ENCODE measurements at regions not wholly inside any gene's neighbourhood (a gene's known extent, or its start where the extent isn't known, plus 50 kb on each side); places are given as distances from the start of the nearest gene placed in this dataset.

DNA sequence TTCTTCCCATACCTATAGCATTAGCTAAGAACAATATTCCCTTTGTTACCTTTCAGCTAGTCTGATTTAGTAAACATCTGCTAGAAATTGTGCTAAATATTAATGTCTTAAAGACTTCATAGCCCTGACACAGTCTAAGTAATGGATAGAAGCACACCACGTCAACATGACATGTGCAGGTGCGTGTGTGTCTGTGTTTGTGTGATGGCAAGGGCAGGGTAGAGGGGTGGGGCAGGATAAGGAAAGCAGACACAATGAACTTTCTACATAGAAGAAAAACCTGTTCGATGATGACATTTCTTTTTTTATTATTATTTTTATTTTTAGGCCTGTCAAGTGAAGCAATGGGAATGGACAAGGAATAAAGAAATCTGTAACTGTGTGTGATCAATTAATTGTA lies 223.3 kb downstream of the NOL4 start:
- Histone ChIP-seq H3K4me3 (no peak overlapping the region), H3K27ac (no peak overlapping the region), H3K9me3 (no peaks in the 10 kb centered on the region), H3K27me3 (no peaks in the 10 kb centered on the region), H3K4me1 (no peaks in the 10 kb centered on the region), H3K36me3 (no peaks in the 10 kb centered on the region)
- 83 to 91% methylated on average over 3 of the region's 3 CpGs for WGBS, 2 donors (ENCODE audit: low coverage in 1 of 2)
- no peak for TF ChIP-seq POLR2A (IDR thresholded peaks at IDR 0.05)
- TF ChIP-seq POLR2AphosphoS5 (IDR thresholded peaks at IDR 0.05), result no peak
- TF ChIP-seq, protein P1, sequence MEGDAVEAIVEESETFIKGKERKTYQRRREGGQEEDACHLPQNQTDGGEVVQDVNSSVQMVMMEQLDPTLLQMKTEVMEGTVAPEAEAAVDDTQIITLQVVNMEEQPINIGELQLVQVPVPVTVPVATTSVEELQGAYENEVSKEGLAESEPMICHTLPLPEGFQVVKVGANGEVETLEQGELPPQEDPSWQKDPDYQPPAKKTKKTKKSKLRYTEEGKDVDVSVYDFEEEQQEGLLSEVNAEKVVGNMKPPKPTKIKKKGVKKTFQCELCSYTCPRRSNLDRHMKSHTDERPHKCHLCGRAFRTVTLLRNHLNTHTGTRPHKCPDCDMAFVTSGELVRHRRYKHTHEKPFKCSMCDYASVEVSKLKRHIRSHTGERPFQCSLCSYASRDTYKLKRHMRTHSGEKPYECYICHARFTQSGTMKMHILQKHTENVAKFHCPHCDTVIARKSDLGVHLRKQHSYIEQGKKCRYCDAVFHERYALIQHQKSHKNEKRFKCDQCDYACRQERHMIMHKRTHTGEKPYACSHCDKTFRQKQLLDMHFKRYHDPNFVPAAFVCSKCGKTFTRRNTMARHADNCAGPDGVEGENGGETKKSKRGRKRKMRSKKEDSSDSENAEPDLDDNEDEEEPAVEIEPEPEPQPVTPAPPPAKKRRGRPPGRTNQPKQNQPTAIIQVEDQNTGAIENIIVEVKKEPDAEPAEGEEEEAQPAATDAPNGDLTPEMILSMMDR (IDR thresholded peaks at IDR 0.05), result no peak
- TF ChIP-seq EP300 (IDR thresholded peaks at IDR 0.05), result no peak
- no peak for ATAC-seq

DNA sequence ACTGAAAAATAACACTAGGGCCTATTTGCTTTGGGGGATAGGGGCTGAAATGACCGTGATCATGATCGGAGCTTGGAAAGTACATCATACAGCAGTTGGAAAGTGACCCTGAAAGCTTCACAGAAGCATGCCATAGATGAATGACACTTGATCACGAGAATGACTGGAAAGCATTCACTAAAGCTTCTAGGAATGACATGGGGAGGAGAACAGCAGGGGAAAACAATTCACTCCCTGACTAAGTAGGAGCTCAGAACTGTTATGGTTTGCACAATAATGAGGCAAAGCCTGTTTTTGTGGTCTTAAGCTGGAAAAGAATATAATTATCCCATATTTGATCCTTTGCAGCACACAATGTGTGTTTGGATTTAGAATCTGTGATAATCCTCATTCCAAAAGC lies 237.5 kb downstream of the NOL4 start:
- no peak for ATAC-seq
- 70 to 76% methylated on average over 2 to 3 of the region's 3 CpGs for WGBS, 2 donors (ENCODE audit: low coverage in 1 of 2)
- Histone ChIP-seq H3K9me3 (no peaks in the 10 kb centered on the region), H3K36me3 (no peaks in the 10 kb centered on the region), H3K27ac (no peak overlapping the region), H3K4me1 (no peaks in the 10 kb centered on the region), H3K4me3 (no peak overlapping the region), H3K27me3 (no peaks in the 10 kb centered on the region)
- TF ChIP-seq, protein P1 (IDR thresholded peaks at IDR 0.05), result no peak
- TF ChIP-seq POLR2AphosphoS5 (IDR thresholded peaks at IDR 0.05) (no peak), POLR2A (IDR thresholded peaks at IDR 0.05) (no peak), EP300 (IDR thresholded peaks at IDR 0.05) (no peak)

DNA sequence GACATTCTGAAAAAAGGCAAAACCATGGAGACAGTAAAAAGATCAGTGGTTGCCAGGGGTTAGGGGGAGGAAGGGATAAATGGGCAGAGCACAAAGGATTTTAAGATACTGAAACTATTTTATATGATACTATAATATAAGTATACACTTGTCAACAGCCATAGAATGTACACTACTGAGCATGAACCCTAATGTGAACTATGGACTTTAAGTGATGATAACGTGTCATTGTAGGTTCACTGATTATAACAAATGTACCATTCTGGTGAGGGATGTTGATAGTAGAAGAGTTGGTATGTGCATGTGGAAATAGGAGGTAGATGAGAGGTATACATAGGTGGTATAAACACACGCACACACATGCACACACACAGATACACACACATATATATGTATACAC lies 241.6 kb downstream of the NOL4 start:
- Histone ChIP-seq H3K9me3 (no peaks in the 10 kb centered on the region), H3K4me1 (no peaks in the 10 kb centered on the region), H3K36me3 (no peaks in the 10 kb centered on the region), H3K4me3 (no peak overlapping the region), H3K27ac (no peak overlapping the region), H3K27me3 (no peaks in the 10 kb centered on the region)
- no peak for TF ChIP-seq POLR2A (IDR thresholded peaks at IDR 0.05)
- TF ChIP-seq, protein P1 (IDR thresholded peaks at IDR 0.05), result no peak
- no peak for TF ChIP-seq EP300 (IDR thresholded peaks at IDR 0.05)
- TF ChIP-seq POLR2AphosphoS5 (IDR thresholded peaks at IDR 0.05), result no peak
- 83 to 90% methylated on average over 2 of the region's 2 CpGs for whole genome bisulfite sequencing, 2 donors (ENCODE audit: low coverage in 1 of 2)
- no peak for ATAC-seq

DNA sequence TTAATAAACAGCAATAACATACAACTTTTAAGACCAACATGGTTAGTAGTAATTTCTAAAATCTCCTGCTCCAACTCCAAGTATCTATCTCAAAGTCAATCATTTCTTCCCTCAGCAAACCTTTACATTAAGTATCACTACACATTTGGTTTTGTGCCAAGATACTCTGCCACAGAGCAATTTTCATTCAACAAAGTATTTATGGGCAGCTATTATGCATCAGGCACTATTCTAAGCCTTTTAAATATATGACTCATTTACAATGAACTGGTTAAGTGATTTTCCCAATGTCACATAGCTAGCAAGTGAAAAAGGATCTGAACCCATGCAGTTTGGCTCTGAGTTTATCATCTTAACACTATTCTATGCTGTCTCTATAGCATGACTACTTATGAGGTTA lies 264.3 kb downstream of the NOL4 start:
- Histone ChIP-seq H3K9me3 (no peaks in the 10 kb centered on the region), H3K36me3 (no peaks in the 10 kb centered on the region), H3K4me1 (no peaks in the 10 kb centered on the region), H3K4me3 (no peak overlapping the region), H3K27ac (no peak overlapping the region), H3K27me3 (no peaks in the 10 kb centered on the region)
- no peak for ATAC-seq
- TF ChIP-seq POLR2A (IDR thresholded peaks at IDR 0.05) (no peak), EP300 (IDR thresholded peaks at IDR 0.05) (no peak), POLR2AphosphoS5 (IDR thresholded peaks at IDR 0.05) (no peak)
- TF ChIP-seq, protein P1 (IDR thresholded peaks at IDR 0.05), result no peak

DNA sequence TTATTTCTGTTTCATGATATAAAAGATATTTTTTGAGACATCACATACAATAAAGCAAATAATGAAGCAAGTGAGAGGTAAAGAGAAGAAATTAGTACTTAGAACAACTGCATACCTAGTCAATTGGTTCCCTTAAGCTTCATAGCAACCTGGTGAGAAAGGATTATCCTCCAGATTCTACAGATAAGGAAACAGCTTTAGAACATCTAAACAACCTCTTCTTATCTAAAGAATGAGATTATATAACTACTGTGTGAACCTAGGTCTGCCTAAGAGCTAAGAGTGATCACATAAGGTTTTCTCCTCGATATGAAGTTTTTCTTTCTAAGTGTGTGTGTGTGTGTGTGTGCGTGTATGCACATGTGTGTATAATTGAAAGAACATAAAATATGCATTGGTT lies 265.1 kb downstream of the NOL4 start:
- Histone ChIP-seq H3K27ac (no peak overlapping the region), H3K27me3 (no peaks in the 10 kb centered on the region), H3K36me3 (no peaks in the 10 kb centered on the region), H3K4me1 (no peaks in the 10 kb centered on the region), H3K9me3 (no peaks in the 10 kb centered on the region), H3K4me3 (no peak overlapping the region)
- ATAC-seq, result no peak
- no peak for TF ChIP-seq POLR2A (IDR thresholded peaks at IDR 0.05)
- no peak for TF ChIP-seq EP300 (IDR thresholded peaks at IDR 0.05)
- TF ChIP-seq POLR2AphosphoS5 (IDR thresholded peaks at IDR 0.05), result no peak
- TF ChIP-seq, protein P1 (IDR thresholded peaks at IDR 0.05), result no peak
- WGBS, 2 donors (ENCODE audit: low coverage in 1 of 2), result 43 to 70% methylated on average over 2 of the region's 2 CpGs

Measured in gastroesophageal sphincter (tissue), 4 donors.